NCI-H128 (cell line): ENCODE measurements at regions not wholly inside any gene's neighbourhood (a gene's known extent, or its start where the extent isn't known, plus 50 kb on each side); places are given as distances from the start of the nearest gene placed in this dataset.
"Not testable (repeated sequence)": the region's sequence is repeated elsewhere in the genome, so short reads cannot be mapped to it uniquely, and the experiment has no call there.

Source experiments
- DNase-seq: peaks from one replicate; lab custom pipeline; 2025; ENCODE audit not compliant: unreplicated experiment; lab: John Stamatoyannopoulos, UW

DNA sequence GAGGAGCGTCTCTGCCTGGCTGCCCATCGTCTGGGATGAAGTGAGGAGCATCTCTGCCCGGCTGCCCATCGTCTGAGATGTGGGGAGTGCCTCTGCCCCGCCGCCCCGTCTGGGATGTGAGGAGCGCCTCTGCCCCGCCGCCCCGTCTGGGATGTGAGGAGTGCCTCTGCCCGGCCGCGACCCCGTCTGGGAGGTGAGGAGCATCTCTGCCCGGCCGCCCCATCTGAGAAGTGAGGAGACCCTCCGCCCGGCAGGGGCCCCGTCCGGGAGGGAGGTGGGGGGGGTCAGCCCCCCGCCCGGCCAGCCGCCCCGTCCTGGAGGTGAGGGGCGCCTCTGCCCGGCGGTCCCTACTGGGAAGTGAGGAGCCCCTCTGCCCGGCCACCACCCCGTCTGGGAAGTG, 129.3 kb downstream of the ZNF486 start:
- DNase-seq: not testable (repeated sequence)

DNA sequence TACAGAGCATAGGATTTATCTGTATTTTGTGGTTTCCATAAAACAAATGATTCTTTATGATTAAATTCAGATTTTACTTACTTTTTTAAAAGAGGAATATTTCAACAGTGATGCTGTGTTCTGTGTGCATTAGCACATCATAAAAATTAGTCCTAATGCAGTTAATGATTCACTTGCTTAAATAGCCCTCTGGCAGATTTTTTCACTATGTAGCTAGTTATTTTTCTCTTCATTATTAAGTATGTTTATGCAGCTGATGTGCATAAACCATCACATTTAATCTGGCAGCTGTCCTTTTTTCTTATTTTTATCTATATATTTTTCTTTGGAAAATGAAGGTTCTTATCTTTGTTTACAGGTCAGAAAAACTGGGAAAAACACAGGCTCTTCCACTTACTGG, 127.2 kb downstream of the ZNF486 start:
- DNase-seq: no peak

DNA sequence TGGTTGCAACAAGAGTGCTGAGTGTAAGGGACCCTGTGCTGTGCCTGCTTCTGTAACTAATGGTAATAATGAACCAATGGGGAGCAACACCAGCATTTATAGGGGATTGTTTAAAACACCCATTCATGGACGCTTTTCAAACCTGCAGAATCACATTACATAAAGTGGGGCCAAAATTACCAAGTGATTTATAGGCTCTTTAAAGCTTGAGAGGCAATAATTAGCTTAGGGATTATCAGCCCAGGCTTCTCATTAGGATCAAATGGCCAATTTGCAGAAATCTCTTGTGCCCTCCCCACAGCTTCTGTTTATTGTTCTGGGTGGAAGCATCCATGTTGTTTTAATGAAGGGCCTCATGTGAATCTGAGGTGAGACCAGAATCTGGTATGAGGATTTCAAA, 125.5 kb downstream of the ZNF486 start:
- not testable (repeated sequence) for DNase-seq

DNA sequence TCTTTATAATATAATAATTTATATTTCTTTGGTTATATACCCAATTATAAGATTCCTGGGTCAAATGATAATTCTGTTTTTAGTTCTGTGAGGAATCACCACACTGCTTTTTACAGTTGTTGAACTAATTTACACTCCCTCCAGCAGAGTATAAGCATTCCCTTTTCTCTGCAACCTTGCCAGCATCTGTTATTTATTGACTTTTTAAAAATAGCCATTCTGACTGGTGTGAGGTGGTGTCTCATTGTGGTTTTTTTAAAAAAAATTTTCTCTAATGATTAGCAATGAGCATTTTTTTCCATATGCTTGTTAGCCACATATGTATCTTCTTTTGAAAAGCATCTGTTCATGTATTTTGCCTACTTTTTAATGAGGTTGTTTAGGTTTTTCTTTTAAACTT, 122.2 kb downstream of the ZNF486 start:
- no peak for DNase-seq

DNA sequence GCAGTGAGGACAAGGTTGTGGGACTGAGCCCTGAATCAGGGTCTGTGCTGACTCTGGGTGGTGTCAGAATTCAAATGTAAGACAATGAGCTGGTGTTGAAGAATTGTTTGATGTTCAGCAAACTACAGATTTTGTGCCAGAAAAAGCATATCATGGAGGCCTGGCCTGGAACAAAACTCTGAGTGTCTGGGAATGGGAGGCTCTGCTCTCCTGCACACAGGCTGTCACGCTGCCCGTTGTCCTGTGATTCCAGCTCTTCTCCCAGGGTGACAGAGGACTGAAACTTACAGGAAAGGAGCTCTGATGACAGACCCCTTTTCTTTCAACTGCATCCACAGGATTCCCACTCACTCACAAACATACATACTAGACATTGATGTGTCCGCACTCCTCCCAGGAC, 120.1 kb downstream of the ZNF486 start:
- no peak for DNase-seq

GRCh38 chr19:20285876-20286275, 118.9 kb downstream of the ZNF486 start:
- DNase-seq: peak; percentile 44

DNA sequence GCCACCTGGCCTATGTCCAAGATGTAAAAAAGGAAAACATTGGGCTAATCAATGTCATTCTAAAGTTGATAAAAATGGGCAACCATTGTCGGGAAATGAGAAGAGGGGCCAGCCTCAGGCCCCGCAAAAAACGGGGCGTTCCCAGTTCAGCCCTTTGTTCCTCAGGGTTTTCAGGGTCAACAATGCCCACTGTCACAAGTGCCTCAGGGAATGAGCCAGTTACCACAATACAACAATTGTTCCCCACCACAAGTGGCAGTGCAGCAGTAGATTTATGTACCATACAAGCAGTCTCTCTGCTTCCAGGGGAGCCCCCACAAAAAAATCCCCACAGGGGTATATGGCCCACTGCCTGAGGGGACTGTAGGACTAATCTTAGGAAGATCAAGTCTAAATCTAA, 112.5 kb downstream of the ZNF486 start:
- DNase-seq: no peak

GRCh38 chr19:20278342-20278741, 111.3 kb downstream of the ZNF486 start:
- no peak for DNase-seq

DNA sequence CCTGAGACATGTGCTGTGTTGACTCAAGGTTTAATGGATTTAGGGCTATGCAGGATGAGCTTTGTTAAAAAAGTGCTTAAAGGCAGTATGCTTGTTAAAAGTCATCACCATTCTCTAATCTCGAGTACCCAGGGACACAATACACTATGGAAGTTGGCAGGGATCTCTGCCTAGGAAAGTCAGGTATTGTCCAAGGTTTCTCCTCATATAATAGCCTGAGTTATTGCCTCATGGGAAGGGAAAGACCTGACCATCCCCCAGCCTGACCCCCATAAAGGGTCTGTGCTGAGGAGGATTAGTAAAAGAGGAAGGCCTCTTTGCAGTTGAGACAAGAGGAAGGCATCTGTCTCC, 109.7 kb downstream of the ZNF486 start:
- not testable (repeated sequence) for DNase-seq

- DNase-seq: no peak
Observed at GRCh38 chr19:20276011-20276731, 109.2 kb downstream of the ZNF486 start.

DNA sequence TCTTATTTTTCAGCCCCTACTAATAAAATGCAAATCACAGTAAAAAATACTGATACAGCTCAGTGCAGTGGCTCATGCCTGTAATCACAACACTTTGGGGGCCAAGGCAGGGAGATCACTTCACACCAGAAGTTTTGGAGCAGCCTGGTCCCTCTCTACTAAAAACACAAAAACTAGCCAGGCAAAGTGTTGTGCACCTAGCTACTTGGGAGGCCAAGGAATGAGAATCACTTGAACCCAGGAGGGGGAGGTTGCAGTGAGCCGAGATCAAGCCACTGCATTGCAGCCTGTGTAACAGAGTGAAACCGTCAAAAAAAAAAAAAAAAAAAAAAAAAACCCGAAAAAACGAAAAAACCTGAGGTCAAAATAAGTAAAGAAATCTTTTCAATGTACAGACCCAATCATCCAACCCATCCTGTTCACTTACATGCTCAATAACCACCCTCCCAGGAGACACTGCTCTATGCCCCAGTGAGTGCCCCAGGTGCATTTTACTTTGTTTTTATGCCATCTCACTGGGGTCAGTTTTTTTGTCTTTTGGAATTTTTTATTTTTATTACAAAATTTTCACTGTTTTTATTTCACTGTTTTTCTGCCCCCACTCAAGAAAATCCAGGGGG, 107.0 kb downstream of the ZNF486 start:
- no peak for DNase-seq

DNA sequence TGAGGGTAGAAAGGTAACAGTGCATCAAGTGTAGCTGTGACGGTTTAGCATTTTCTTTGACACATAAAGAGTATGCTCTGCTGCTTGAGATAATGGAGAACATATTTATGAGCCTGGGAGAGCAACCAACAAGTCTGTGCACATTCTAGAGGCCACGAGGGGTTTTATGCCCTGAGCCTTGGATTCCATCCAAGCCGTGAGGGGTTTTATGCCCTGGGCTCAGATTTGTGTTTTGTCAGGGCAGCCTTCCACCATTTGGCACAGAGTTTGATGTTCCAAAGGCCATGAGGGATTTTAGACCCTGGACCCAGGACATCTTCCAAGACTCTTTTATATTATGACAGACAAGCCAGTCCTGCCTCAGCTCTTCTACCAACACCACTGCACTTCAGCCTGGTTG, 106.4 kb downstream of the ZNF486 start:
- DNase-seq: no peak

DNA sequence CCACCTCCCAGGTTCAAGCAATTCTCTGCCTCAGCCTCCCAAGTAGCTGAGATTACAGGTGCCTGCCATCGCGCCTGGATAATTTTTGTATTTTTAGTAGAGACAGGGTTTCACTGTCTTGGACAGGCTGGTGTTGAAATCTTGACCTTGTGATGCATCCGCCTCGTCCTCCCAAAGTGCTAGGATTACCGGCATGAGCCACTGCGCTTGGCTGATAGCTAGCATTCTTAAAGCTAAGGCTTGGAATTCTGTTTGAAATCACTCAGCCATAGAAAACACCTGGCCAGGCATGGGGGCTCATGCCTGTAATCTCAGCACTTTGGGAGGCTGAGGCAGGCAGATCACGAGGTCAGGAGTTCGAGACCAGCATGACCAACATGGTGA, 105.6 kb downstream of the ZNF486 start:
- not testable (repeated sequence) for DNase-seq

DNA sequence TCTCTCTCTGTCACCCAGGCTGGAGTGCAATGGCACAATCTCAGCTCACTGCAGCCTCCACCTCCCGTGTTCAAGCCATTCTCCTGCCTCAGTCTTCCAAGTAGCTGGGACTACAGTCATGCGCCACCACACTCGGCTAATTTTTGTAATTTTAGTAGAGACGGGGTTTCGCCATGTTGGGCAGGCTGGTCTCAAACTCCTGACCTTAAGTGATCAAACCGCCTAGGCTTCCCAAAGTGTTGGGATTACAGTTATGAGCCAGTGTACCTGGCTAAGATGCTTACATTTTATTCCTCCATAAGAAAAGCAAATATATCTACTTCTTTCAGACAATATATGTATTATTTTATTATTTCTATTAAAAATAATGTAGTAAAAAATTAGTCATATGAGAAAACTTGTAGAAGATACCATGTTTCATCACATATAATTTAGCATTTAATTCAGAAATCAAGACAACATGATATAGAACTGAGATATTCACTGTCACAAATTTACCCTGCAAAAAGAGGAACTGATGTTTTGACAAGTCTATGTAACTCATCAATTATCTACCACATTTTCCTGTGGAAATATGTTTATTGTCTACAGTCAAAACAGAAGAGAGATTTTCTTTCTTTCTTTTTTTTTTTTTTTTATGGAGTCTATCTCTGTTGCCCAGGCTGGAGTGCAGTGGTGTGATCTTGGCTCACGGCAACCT, 105.1 kb downstream of the ZNF486 start:
- DNase-seq: not testable (repeated sequence)

GRCh38 chr19:20271215-20271926, 104.4 kb downstream of the ZNF486 start:
- no peak for DNase-seq

GRCh38 chr19:20269461-20269860, 102.4 kb downstream of the ZNF486 start:
- DNase-seq: no peak

DNA sequence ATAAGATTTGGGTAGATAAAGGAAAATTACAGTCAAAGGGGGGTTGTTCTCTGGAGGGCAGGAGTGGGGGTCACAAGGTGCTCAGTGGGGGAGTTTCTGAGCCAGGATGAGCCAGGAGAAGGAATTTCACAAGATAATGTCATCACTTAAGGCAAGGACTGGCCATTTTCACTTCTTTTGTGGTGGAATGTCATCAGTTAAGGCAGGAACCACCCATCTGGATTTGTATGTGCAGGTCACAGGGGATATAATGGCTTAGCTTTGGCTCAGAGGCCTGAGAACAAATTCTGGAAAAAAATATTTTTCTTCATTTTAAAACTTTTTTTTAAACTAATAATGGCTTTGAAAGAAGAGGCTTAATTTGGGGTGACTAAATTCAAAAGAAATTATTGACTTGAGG, 94.5 kb downstream of the ZNF486 start:
- DNase-seq: not testable (repeated sequence)

GRCh38 chr19:20260738-20261137, 93.7 kb downstream of the ZNF486 start:
- DNase-seq: not testable (repeated sequence)

- no peak for DNase-seq
Observed at GRCh38 chr19:20259615-20260014, 92.6 kb downstream of the ZNF486 start.

GRCh38 chr19:20256606-20257005, 89.6 kb downstream of the ZNF486 start:
- no peak for DNase-seq

GRCh38 chr19:20254121-20254520, 87.1 kb downstream of the ZNF486 start:
- no peak for DNase-seq

GRCh38 chr19:20252613-20253012, 85.6 kb downstream of the ZNF486 start:
- DNase-seq: no peak
